ENCODE measurements at regions not wholly inside any gene's neighbourhood (a gene's known extent, or its start where the extent isn't known, plus 50 kb on each side); places are given as distances from the start of the nearest gene placed in this dataset.

- Histone ChIP-seq H3K9ac (replicated peaks in 1 of 4; ENCODE audit: extremely low read depth in 1 of 4, low read depth in 3 of 4, low read length in 3 of 4) (no peak overlapping the region), H3K27ac (ENCODE audit: low read depth, low read length) (no peak overlapping the region), H3K4me1 (replicated peaks in 1 of 4; ENCODE audit: control insufficient read depth in 3 of 4, insufficient read depth in 4 of 4, low read length in 3 of 4) (peaks cover 0 to 5% (median 2%) of the 10 kb centered on the region in 4 experiments; a peak in 2 of 7 replicates), H2AK5ac (ENCODE audit: low read depth, low read length) (no peak overlapping the region), H4K8ac (ENCODE audit: extremely low read depth, insufficient read depth, low read length) (no peak overlapping the region), H3K23ac (ENCODE audit: insufficient read length) (no peak overlapping the region), H3K4ac (replicated peaks; ENCODE audit: insufficient read length, low read depth, low read length) (no peak overlapping the region), H4K20me1 (replicated peaks in 1 of 2; ENCODE audit: control insufficient read depth in 1 of 2, insufficient read depth in 2 of 2, low read length in 2 of 2) (no peaks in the 10 kb centered on the region), H2AFZ (ENCODE audit: low read length) (no peak overlapping the region), H3K9me3 (ENCODE audit: insufficient read depth in 2 of 2, low read depth in 1 of 2, low read length in 1 of 2) (no peaks in the 10 kb centered on the region), H3K4me2 (ENCODE audit: insufficient read depth in 1 of 2, low read depth in 2 of 2, low read length in 2 of 2) (no peak overlapping the region), H2BK15ac (ENCODE audit: low read length) (no peak overlapping the region), H2BK20ac (ENCODE audit: low read length) (no peak overlapping the region), H3K14ac (ENCODE audit: insufficient read length) (no peak overlapping the region), H3K27me3 (replicated peaks in 1 of 4; ENCODE audit: control insufficient read depth in 3 of 4, extremely low read depth in 1 of 4, insufficient read depth in 3 of 4, low read length in 3 of 4) (no peaks in the 10 kb centered on the region), H3K23me2 (ENCODE audit: low read depth, low read length) (no peaks in the 10 kb centered on the region), H2BK12ac (ENCODE audit: low read depth, low read length) (no peak overlapping the region), H2BK5ac (ENCODE audit: low read depth, low read length) (no peak overlapping the region), H4K5ac (ENCODE audit: insufficient read length, low read depth, low read length) (no peak overlapping the region), H3K36me3 (ENCODE audit: control insufficient read depth in 2 of 4, insufficient read depth in 4 of 4, low read length in 3 of 4) (no peaks in the 10 kb centered on the region), H2BK120ac (replicated peaks; ENCODE audit: low read depth, low read length) (no peak overlapping the region), H3K4me3 (ENCODE audit: extremely low read depth in 1 of 4, insufficient read depth in 2 of 4, low read depth in 3 of 4, low read length in 4 of 4) (no peak overlapping the region), H4K91ac (replicated peaks; ENCODE audit: insufficient read length, low read length) (no peak overlapping the region), H3K79me2 (ENCODE audit: control insufficient read depth in 1 of 2, insufficient read depth in 2 of 2, low read length in 2 of 2) (no peaks in the 10 kb centered on the region), H3K18ac (ENCODE audit: extremely low read depth, low read length) (no peak overlapping the region), H3K79me1 (ENCODE audit: low read depth, low read length) (no peaks in the 10 kb centered on the region), H3K56ac (replicated peaks; ENCODE audit: insufficient read length, low read depth, low read length) (no peak overlapping the region)
- no peak for TF ChIP-seq EP300 (IDR thresholded peaks at IDR 0.05; ENCODE audit: borderline replicate concordance in 1 of 2, low read depth in 2 of 2, low read length in 2 of 2)
- no peak for TF ChIP-seq RBBP5 (IDR thresholded peaks at IDR 0.05; ENCODE audit: borderline replicate concordance, low read depth, low read length)
- no peak for TF ChIP-seq TCF12 (IDR thresholded peaks at IDR 0.05; ENCODE audit: low read depth, low read length)
- TF ChIP-seq KDM5A (IDR thresholded peaks at IDR 0.05; ENCODE audit: low read length) = no peak
- no peak for TF ChIP-seq SP4 (IDR thresholded peaks at IDR 0.05; ENCODE audit: low read length)
- TF ChIP-seq CBX5 (IDR thresholded peaks at IDR 0.05; ENCODE audit: low read depth, low read length) = no peak
- TF ChIP-seq SAP30 (IDR thresholded peaks at IDR 0.05; ENCODE audit: insufficient read depth, insufficient replicate concordance, low read length) = no peak
- TF ChIP-seq TAF7 (optimal IDR thresholded peaks at IDR 0.05; ENCODE audit: borderline replicate concordance, low read depth, low read length) = no peak
- no peak for TF ChIP-seq YY1 (IDR thresholded peaks at IDR 0.05; ENCODE audit: low read depth, low read length)
- FAIRE-seq = no peak
- POLR2A ChIA-PET (ENCODE audit: partially characterized antibody) = no interaction called here
- DNase-seq (ENCODE audit: low read depth in 1 of 2, low spot score in 2 of 2) = no peak
- 97% methylated on average over 1 of the region's 1 CpG; no CpG with 5 or more reads in 1 of the 2 experiments for WGBS, 2 experiments (ENCODE audit: extremely low coverage in 1 of 2, insufficient coverage in 1 of 2, insufficient read length in 1 of 2, insufficient replicate concordance in 2 of 2, low coverage in 1 of 2, low lambda C conversion rate in 2 of 2, missing lambda C conversion rate in 1 of 2)
- CTCF ChIA-PET (ENCODE audit: partially characterized antibody) = interaction anchor here (1.2 to 2.4 kb wide), 4 partner anchors 10 to 34 kb away, joined by 3 to 8 read pairs (median 4); no protein-coding TSS in a partner anchor
These were observed 198.2 kb upstream of the UMPS start for GRCh38 chr3:124532071-124532470.
